PFSK-1 (cell line): ENCODE measurements at regions not wholly inside any gene's neighbourhood (a gene's known extent, or its start where the extent isn't known, plus 50 kb on each side); places are given as distances from the start of the nearest gene placed in this dataset.

Experiments used
- FOXP2 ChIP-seq: optimal IDR thresholded peaks from 2 replicates; pipeline ENCODE3; 2011; ENCODE audit warnings: borderline replicate concordance, control low read depth, inconsistent platforms; ENCODE audit not compliant: insufficient read depth; ENCODE audit errors: extremely low read length, extremely low read depth
- POLR2AphosphoS5 ChIP-seq: IDR thresholded peaks from 2 replicates; pipeline ENCODE4 v1.6.1; 2012; ENCODE audit warnings: low read depth, mild to moderate bottlenecking, control low read depth, low read length, moderate library complexity
- REST ChIP-seq, 2 experiments: IDR thresholded peaks; 2 replicates each; pipeline versions ENCODE4 v1.6.1 to v1.8.0; 2011 to 2012; ENCODE audit warnings: low read depth in 2 of 2, low read length in 2 of 2, control low read depth in 1 of 2, inconsistent platforms in 1 of 2, mild to moderate bottlenecking in 1 of 2, moderate library complexity in 1 of 2; ENCODE audit not compliant: insufficient read depth in 1 of 2
- SIN3A ChIP-seq: IDR thresholded peaks from 2 replicates; pipeline ENCODE4 v1.6.1; 2012; ENCODE audit warnings: mild to moderate bottlenecking, low read length, moderate library complexity, borderline replicate concordance; ENCODE audit not compliant: insufficient read depth
- TAF1 ChIP-seq: IDR thresholded peaks from 2 replicates; pipeline ENCODE4 v1.6.1; 2012; ENCODE audit warnings: low read length, control low read depth, borderline replicate concordance; ENCODE audit not compliant: insufficient read depth

- TF ChIP-seq POLR2AphosphoS5 = no peak
- no peak for TF ChIP-seq REST (IDR thresholded peaks at IDR 0.05; ENCODE audit: insufficient read depth in 1 of 2, low read depth in 2 of 2, low read length in 2 of 2)
- TF ChIP-seq SIN3A = no peak
- no peak for TF ChIP-seq TAF1
- no peak for TF ChIP-seq FOXP2
These were observed 114.0 kb upstream of the LNX1 start for GRCh38 chr4:53705151-53705764.

GRCh38 chr4:53704329-53704728 lies 113.0 kb upstream of the LNX1 start:
- TF ChIP-seq SIN3A = no peak
- TF ChIP-seq POLR2AphosphoS5 = no peak
- TF ChIP-seq REST (IDR thresholded peaks at IDR 0.05; ENCODE audit: insufficient read depth in 1 of 2, low read depth in 2 of 2, low read length in 2 of 2) = no peak
- no peak for TF ChIP-seq TAF1

GRCh38 chr4:53703267-53703655 lies 112.0 kb upstream of the LNX1 start:
- no peak for TF ChIP-seq POLR2AphosphoS5
- no peak for TF ChIP-seq SIN3A
- no peak for TF ChIP-seq REST (IDR thresholded peaks at IDR 0.05; ENCODE audit: insufficient read depth in 1 of 2, low read depth in 2 of 2, low read length in 2 of 2)
- no peak for TF ChIP-seq FOXP2
- no peak for TF ChIP-seq TAF1

- TF ChIP-seq REST (IDR thresholded peaks at IDR 0.05; ENCODE audit: insufficient read depth in 1 of 2, low read depth in 2 of 2, low read length in 2 of 2) = peak in 1 of 2 experiments; percentile 71; a peak in 1 of 4 replicates
- TF ChIP-seq FOXP2 = peak; percentile 74
- peak; percentile 97; the same call in 1 of the 2 replicates for TF ChIP-seq SIN3A
- no peak for TF ChIP-seq TAF1
- peak; percentile 69; the same call in 1 of the 2 replicates for TF ChIP-seq POLR2AphosphoS5
These were observed 111.3 kb upstream of the LNX1 start for GRCh38 chr4:53702334-53703266.
